ENCODE measurements at regions not wholly inside any gene's neighbourhood (a gene's known extent, or its start where the extent isn't known, plus 50 kb on each side); places are given as distances from the start of the nearest gene placed in this dataset.

DNA sequence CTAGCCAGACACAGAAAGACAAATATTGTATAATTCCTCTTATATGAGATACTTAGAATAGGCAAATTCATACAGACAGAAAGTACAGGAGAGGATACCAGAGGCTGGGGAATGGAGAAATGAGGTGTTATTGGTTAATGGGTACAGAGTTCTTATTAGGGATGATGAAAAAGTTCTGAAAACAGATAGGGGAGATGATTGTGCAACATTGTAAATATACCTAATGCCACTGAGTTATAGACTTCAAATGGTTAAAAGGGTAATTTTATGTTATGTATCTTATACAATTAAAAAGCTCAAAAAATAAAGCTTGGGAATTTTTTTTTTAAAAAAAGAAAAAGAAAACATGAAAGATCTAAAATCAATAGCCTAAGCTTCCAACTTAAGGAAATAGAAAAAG, 98.8 kb upstream of the TECRL start:
- TF ChIP-seq, protein P1, sequence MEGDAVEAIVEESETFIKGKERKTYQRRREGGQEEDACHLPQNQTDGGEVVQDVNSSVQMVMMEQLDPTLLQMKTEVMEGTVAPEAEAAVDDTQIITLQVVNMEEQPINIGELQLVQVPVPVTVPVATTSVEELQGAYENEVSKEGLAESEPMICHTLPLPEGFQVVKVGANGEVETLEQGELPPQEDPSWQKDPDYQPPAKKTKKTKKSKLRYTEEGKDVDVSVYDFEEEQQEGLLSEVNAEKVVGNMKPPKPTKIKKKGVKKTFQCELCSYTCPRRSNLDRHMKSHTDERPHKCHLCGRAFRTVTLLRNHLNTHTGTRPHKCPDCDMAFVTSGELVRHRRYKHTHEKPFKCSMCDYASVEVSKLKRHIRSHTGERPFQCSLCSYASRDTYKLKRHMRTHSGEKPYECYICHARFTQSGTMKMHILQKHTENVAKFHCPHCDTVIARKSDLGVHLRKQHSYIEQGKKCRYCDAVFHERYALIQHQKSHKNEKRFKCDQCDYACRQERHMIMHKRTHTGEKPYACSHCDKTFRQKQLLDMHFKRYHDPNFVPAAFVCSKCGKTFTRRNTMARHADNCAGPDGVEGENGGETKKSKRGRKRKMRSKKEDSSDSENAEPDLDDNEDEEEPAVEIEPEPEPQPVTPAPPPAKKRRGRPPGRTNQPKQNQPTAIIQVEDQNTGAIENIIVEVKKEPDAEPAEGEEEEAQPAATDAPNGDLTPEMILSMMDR (IDR thresholded peaks at IDR 0.05; ENCODE audit: borderline replicate concordance, extremely low read depth, low read length, poor library complexity, severe bottlenecking) = no peak
- no peak for TF ChIP-seq EZH2 (IDR thresholded peaks at IDR 0.05; ENCODE audit: borderline replicate concordance, low read depth, low read length, severe bottlenecking)
